COLO668 (cell line): ENCODE measurements at regions not wholly inside any gene's neighbourhood (a gene's known extent, or its start where the extent isn't known, plus 50 kb on each side); places are given as distances from the start of the nearest gene placed in this dataset.

ENCODE experiments used
- DNase-seq: peaks from one replicate; lab custom pipeline; 2025; ENCODE audit not compliant: unreplicated experiment; lab: John Stamatoyannopoulos, UW

DNA sequence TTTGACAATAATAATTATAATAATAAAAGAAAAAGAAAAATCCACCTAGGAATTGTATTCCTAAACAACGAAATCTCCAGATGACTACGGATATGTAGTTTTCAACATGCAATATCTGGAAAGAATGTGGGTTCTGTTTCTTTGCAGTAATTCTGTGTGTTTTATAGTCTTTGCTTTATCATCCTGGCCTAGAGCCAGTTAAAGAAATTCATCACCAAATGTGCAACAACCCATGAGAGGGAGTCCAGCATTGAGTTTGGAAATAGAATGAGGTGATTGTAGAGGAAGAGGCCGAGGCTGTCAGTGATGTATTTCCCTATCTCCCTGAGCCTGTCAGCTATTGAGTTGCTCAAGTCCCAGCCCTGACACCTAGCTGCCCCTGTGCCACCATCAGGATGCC is 200.5 kb upstream of the DCN start:
- no peak for DNase-seq

- peak; percentile 85 for DNase-seq
Measured at GRCh38 chr12:91382081-91382543, 199.5 kb upstream of the DCN start.

DNA sequence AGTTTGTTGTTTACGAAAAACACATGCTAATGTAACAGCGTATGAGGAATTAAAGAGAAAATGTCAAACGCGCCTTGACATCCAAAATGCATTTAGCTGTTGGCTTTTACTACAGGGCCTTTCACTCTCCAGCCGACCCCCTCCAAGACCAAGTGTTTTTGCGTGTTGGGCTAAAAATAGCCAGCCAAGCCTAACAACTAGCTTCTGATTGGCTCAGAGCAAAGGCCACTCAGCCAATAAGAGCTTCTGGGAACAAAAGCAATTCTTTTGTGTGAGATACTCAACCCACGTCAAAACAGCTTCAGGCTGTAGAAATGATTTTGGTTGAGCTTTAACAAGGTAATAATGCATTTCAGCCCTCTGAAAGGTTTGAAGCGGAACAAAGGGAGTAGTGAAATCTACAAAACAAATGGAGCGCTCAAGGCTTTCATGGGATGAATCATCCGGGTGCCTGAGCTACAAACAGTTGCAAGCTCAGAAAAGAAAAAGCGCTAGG is 198.7 kb upstream of the DCN start:
- no peak for DNase-seq

DNA sequence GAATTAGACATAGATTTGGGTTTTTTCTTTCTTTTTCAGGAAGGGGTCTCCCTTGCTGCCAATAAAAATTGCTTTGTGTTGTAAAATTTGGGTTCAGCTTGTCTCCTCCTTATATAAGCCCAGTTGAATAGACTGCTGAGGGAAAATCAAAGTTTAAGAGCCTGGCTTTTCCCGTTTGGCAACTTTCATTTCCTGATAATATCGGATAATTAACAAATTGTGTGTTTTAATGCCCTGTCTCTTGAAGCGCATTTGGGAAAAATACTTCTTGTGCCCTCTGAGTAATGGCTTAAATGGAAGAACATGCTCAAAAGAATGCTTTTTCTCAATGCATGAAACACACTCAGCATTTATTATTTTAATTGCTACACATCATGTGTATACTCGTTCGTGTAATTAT is 198.0 kb upstream of the DCN start:
- no peak for DNase-seq

GRCh38 chr12:91379051-91379775 is 196.6 kb upstream of the DCN start:
- no peak for DNase-seq

GRCh38 chr12:91377436-91377835 is 194.8 kb upstream of the DCN start:
- DNase-seq, result no peak

DNA sequence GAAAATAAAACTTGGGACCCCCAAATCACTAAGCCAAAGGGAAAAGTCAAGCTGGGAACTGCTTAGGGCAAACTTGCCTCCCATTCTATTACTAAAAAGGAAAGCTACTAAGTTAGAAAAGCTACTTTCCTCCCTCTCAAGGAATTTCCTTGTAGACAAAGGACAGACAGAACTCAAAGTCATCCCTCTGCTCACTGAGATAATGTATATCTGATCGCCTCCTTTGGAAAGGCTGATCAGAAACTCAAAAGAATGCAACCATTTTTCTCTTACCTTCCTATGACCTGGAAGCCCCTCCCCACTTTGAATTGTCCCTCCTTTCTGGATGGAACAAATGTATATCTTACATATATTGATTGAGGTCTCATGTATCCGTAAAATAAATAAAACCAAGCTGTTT is 190.5 kb upstream of the DCN start:
- no peak for DNase-seq

DNA sequence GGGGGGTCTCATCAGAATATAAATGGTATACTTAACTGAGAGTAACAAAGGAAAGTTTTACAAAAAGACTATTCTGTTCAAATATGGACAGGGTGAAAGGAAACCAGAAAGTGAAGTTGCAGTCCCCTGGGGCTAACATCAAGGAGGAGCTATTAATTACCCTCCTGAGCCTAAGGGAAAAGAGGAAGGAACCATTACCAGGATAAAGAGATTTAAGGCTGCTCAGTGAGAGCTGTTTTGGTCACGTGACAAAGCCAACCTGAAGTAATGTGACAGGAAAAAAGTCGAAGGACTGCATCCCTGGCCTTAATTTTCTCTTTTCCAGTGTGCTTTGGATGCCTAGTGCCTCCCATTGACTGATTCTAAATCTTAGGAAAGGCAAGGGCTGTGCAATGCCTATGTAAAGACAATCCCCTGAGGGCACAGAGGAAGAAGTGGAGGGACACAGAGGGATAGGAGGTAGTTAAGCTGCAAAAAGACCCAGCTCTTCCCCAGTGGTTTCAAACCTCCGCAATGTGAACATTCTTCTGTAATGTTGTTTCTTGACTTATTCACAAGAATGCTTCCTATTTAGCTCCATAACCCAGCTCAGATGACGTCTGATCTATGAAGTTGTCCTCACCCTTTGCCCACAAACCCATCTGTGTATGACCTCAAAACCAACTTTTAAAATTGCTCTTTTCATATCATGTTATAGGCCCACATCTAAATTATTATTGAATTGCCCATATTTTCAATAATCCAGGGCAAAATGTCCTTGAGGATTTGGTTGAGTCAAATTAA is 187.7 kb upstream of the DCN start:
- DNase-seq, result no peak

DNA sequence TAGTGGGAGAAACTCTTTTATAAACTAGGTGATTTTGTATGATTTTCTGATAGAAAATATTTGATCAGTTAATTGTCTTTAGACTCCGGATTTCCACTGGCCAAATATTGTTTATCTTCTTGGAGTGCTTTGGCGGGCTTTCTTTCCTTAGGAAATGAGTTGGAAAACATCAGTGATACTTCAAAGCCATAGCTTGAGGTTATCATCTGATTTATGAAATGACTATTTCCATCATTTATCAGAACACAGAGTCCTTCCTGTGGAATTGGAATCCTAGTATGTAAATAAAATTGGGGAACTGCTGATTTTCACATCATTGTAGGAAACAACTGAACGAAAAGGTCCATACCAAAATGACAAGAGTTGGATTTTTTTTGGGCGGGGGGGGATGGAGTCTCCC is 186.0 kb upstream of the DCN start:
- DNase-seq, result no peak

- DNase-seq, result no peak
Measured at GRCh38 chr12:91367234-91367849, 184.7 kb upstream of the DCN start.

DNA sequence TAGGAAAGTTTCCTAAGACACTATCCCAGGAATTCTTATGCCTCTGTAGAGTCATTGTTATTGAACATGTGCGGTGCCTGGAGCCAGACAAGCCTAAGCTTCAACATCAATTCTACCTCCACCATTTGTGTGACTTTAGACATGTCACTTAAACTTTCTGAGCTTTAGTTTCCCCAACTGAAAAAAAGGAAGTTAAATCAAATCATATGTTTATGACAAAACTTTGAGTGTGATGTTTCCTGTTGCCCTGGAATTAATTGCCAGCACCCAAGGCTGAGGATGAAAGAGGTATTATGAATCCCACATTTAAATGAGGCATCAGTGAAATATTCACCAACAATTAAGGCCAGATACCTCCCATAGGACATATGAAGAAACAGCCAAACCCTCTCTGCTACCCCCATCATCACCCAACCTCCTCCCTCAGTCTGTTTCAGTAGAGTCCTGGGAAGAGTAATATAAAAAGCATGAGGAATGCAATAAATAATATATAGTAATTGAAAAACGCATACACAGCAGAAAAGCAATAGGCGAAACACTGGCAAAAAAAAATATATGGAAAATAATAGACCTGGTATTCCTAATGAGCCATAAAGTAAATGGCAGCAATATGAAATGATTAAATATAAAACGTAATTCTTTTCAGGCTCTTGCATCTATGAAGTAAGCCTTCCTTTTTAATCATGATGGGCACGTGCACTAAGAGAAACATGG is 182.0 kb upstream of the DCN start:
- no peak for DNase-seq

DNA sequence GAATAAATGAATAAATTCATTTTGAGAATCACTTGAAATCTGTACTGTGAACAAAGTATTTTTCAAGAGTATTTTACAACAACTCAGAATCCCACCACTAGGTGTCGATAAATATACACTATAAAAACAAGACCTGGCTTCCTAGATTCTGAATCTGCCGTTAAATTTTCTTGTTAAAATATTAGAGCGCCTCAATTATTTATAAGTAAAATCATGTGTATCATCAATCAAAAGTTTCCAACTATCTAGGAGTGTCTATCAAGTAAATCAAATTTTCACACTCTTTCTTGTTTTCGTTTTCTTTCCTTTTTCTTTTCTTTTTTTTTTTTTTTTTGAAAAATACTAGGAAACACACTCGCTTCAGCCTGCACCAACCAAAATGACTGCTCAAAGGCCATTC is 179.2 kb upstream of the DCN start:
- DNase-seq, result no peak

DNA sequence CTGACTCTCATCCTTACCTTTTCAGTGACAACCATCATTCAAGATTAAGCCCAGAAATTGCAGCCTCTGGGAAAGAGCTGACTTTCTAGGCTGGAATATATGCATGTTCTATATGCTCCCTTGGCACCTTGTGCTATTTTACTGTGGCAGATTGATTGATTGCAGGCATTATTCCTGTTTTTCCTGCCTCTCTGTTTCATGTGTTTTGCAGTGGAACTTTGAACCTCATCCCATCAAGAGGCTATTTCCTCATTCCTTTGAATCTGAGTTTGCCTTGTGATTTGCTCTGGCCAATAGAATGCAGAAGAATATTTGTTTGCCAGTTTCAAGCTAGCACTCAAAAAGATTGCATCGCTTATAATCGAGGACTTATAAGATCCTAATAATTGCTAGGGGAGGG is 174.8 kb upstream of the DCN start:
- no peak for DNase-seq

DNA sequence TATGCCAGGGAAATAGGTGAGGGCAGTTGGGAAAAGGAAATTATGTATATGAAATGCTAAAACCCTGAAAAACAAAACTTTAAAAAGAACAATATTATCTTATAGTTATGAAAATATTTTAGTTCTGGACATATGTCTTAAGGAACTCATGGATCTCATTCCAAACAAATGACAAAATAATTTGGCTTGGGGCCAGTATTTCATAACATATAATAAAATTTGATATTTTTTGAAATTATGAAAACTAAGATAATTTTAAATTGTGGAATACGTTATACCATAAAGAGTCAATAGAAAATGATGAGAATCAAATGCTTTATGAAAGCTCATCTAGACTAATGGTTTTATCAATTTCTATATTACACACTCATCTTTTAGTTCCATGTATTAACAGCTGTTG is 173.8 kb upstream of the DCN start:
- DNase-seq, result no peak

DNA sequence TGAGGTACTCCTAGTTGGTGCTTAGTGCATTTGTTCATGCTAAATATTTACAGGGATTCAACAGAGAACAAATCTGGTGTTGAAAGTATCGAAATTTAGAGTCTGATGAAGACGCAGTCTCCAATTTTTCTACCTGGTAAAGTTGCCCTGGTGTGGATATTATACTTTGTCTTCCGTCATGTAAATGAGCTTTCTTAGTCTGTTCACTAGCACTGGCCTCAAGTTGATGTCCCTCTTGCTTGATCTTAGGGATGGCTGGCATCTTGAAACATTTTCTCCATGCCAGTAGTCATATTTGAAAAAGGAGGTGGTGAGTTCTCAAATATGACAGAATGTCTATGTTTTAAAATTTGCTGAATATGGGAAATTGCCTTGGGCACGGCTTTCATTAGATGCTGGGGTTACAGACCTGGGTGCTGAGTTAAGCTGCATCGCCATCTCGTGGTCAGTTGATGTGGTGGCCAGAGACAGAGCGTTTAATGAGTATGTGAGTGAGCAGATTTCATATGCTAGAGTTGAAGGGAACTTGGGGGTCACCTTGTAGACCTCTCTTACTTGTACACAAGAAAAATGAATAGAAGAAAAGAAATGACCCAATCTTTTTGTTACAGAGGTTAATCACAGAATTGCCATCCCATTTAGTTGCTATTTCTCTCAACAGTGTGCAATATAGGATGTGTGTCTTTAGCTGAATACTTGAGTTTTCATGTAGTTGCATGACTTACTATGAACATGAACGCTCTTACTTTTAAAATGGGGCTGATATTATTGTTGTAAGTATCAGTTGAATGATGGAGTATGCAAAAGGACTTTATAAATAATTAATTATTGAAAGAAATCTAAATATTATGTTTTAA is 172.8 kb upstream of the DCN start:
- peak; percentile 63 for DNase-seq

DNA sequence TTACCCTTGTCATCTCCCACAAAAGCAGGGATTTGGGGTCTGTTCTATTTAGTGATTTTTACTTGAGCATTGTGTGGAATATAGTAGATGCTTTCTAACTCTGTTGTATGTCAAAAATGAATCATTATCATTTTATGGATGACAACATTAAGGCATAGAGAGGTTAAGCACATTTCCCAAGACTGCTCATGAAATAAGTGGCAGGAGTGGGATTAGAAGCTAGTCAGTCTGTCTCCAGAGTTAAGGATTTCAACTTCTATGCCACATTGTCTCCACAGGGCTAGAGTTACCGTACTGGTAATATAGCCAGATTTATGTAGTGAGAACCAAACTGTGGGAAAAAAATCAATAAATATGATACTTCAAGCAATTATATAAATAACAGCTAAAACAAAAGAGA is 170.6 kb upstream of the DCN start:
- no peak for DNase-seq

DNA sequence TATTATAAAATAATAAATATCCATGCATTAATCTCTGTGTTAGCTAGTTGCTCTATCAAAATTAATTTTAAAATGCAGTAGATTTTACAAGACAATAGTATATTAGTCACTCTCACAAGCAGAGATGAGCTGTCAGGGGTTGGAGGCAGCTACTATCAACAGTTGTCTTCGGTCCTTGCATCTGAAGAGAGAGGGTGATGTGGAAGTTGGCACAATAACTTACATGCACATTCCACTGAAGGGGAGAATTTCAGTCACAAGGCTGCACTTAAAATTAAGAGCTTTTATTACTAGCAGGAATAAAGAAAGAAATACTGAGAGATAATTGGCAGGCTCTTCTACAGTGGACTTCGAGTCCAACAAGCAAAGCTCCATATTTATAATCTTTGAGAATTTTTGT is 166.9 kb upstream of the DCN start:
- no peak for DNase-seq

GRCh38 chr12:91347481-91348214 is 165.0 kb upstream of the DCN start:
- DNase-seq, result no peak

DNA sequence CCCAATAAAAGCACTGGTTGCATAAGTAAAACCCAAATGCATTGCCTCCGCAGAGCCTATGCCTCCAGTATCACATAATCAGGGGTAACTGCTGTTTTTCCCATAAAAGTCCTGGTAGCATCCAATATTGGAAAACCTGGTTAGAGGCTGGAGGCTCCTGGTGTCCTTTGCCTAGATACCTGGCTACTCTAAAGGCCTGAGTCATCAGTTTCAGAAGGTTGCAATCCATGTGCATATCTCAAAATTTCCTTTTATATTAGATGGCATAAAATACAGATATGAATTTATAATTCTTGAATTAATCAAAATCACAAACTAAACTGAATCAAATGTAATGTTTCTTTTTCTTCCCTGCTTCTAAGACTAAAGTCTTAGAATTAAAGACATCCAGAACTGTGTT is 164.2 kb upstream of the DCN start:
- no peak for DNase-seq

GRCh38 chr12:91344408-91344807 is 161.8 kb upstream of the DCN start:
- no peak for DNase-seq
